GM19324 (cell line): ENCODE measurements at regions not wholly inside any gene's neighbourhood (a gene's known extent, or its start where the extent isn't known, plus 50 kb on each side); places are given as distances from the start of the nearest gene placed in this dataset.
"Not testable (repeated sequence)": the region's sequence is repeated elsewhere in the genome, so short reads cannot be mapped to it uniquely, and the experiment has no call there.

ENCODE experiments used
- ATAC-seq: cut with Tn5 transposase; IDR thresholded peaks from one replicate; pipeline ENCODE4 v1.9.1; 2021; ENCODE audit warnings: mild to moderate bottlenecking, moderate library complexity; ENCODE audit not compliant: unreplicated experiment, low FRiP score

- peak; percentile 83 for ATAC-seq
These were observed 381.1 kb downstream of the SEC23A start for GRCh38 chr14:38721822-38722431.

DNA sequence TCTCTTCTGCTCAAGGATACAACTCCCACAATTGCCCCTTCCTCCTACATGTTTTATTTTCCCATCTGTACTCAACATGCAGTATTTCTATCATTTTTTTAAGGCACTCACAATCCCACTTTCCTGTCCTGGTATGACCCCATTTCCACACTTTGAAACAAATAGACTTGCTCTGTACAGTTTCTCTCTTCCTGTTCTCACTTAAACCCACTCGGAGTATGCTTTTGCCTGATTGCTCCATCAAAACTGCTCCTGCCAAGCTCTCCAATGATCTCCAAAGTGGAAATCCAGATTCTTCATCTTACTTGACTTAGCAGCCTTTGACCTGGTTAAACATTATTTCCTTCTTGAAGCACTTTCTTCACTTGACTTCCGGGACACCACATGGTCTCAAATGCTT lies 384.5 kb downstream of the SEC23A start:
- no peak for ATAC-seq

- ATAC-seq = no peak
These were observed 386.1 kb downstream of the SEC23A start for GRCh38 chr14:38716926-38717325.

- no peak for ATAC-seq
These were observed 392.2 kb downstream of the SEC23A start for GRCh38 chr14:38710881-38711280.

DNA sequence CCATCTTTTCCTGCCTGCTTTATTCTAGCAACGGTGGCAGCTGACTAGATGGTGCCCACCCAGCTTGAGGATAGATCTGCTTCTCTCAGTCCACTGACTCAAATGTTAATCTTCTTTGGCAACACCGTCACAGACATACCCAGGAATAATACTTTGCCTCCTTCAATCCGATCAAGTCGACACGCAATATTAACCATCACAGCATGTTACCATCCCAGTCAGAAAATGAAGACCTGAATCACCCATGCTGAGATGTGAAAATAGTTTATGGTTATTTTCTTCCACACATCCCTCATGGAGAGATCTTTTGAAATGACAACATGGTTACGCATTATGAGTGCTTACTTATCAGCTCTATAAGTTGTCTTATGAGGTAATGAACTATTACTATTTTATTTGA lies 392.8 kb downstream of the SEC23A start:
- no peak for ATAC-seq

GRCh38 chr14:38705220-38705619 lies 397.8 kb downstream of the SEC23A start:
- ATAC-seq = no peak

GRCh38 chr14:38704220-38704619 lies 398.8 kb downstream of the SEC23A start:
- no peak for ATAC-seq

GRCh38 chr14:38696925-38697324 lies 406.1 kb downstream of the SEC23A start:
- no peak for ATAC-seq

GRCh38 chr14:38693423-38693822 lies 409.6 kb downstream of the SEC23A start:
- no peak for ATAC-seq

GRCh38 chr14:38669027-38669426 lies 413.1 kb upstream of the CLEC14A start:
- ATAC-seq = no peak

GRCh38 chr14:38663382-38663781 lies 407.5 kb upstream of the CLEC14A start:
- no peak for ATAC-seq

- no peak for ATAC-seq
These were observed 406.9 kb upstream of the CLEC14A start for GRCh38 chr14:38662781-38663180.

- no peak for ATAC-seq
These were observed 390.5 kb upstream of the CLEC14A start for GRCh38 chr14:38646391-38646790.

- ATAC-seq = not testable (repeated sequence)
These were observed 379.0 kb upstream of the CLEC14A start for GRCh38 chr14:38634913-38635312.

GRCh38 chr14:38629412-38629811 lies 373.5 kb upstream of the CLEC14A start:
- ATAC-seq = no peak

- no peak for ATAC-seq
These were observed 371.3 kb upstream of the CLEC14A start for GRCh38 chr14:38627163-38627562.

DNA sequence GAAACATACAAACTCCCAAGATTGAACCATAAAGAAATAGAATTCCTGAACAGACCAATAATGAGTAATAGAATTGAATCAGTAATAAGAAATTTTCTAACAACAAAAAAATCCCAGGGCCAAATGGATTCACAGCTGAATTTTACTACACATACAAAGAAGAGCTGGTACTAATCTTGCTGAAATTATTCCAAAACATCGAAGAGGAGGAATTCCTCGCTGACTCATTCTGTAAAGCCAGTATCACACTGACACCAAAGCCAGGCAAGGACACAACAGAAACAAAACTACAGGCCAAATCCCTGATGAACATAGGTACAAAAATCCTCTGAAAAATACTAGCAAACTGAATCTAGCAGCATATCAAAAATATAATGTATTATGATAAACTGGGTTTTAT lies 367.8 kb upstream of the CLEC14A start:
- no peak for ATAC-seq

- no peak for ATAC-seq
These were observed 362.6 kb upstream of the CLEC14A start for GRCh38 chr14:38618514-38618913.

GRCh38 chr14:38616959-38617358 lies 361.1 kb upstream of the CLEC14A start:
- no peak for ATAC-seq

DNA sequence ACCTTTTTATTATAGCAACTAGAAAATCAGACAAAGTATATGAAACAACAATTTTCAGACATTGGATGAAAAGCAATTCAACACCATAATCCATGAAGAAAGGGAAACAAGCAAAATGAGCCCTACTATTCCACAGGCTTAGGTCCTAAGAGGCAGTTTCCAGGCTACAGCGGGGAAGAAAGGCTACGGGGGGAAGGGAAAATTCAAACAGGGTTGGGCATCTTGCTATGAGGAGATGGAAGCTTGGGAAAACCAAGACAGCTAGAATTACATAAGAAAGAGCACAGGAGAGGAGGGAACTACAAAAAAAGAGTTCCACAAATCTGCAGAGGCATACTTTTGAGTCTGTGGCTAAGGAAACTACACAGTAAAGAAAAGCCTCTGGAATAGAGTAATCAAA lies 356.0 kb upstream of the CLEC14A start:
- no peak for ATAC-seq

DNA sequence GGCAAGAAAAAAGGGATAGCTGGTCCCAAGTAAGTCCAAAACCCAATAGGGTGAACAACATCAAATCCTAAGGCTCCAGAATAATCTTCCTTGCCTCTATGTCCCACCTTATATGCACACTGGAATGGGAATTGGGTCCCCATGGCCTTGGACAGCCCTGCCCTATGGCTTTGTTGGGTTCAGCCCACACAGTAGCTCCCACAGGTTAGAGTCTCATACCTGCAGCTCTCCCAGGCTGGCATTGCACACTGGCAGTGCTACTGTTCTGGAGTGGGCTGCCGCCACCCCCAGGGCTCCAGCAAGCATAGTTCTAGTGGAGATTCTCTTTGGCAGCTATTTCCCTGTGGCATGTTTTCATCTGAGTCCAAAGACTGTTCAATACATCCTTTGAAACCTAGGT lies 352.4 kb upstream of the CLEC14A start:
- ATAC-seq = no peak

DNA sequence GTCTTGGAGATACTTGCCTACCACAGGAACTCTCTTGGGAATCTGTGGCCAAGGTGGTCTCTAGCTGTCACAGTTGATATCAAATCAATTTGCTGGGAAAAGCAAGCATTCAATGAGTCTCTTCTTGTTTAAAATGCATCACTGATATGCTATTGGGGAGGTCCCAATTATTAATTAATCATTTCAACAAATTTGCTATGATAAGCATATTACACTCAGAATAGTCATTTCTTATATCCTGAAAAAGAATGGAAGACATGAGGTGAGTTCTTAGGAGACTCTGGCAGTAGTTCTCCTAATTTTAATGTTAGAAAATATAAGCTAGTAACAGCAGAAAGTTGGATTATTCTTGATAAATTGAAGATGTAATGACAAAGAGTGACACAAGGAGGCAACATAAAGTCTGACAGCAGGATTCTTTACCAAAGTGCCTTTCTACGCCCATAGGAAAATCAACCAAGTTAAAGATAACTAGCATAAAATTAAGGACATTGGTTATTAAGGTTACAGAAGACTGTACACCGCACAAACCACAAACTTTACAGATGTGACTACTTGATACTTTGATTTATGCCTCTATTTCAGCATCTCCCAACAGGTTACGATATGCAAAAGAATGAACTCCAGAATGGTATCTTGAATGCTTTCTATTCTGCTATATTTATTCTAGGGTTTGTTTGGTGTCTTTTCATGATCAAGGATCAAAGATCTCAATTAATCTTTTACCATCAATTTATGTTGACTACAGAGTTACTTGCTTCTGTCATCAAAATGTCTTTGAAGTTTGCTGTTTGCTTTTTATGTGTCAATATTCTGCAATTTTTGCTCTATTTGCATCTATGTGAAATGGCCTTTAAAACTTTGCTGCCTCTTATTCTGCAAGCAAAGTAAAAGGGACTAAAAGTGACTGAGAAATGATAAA lies 349.6 kb upstream of the CLEC14A start:
- no peak for ATAC-seq
